Stimulated activated CD8-positive, alpha-beta memory T cell treated with anti-CD3 and anti-CD28 coated beads, Interleukin-15, amount 100 ng/mL, for 24 hours (primary cell): ENCODE measurements at regions not wholly inside any gene's neighbourhood (a gene's known extent, or its start where the extent isn't known, plus 50 kb on each side); places are given as distances from the start of the nearest gene placed in this dataset.

Experiments
- DNase-seq: peaks from one replicate; pipeline ENCODE4 v3.0.0-alpha.2; 2020; ENCODE audit warnings: low read depth

GRCh38 chr1:201708691-201709090, 120.3 kb upstream of the IPO9 start:
- no peak for DNase-seq

GRCh38 chr1:201709564-201710295, 119.2 kb upstream of the IPO9 start:
- peak; percentile 23 for DNase-seq

- DNase-seq = no peak
These were observed 118.0 kb upstream of the IPO9 start for GRCh38 chr1:201710632-201711597.

- DNase-seq = no peak
These were observed 117.1 kb upstream of the IPO9 start for GRCh38 chr1:201711811-201712210.

- no peak for DNase-seq
These were observed 116.4 kb upstream of the IPO9 start for GRCh38 chr1:201712387-201713085.

GRCh38 chr1:201713086-201713810, 115.7 kb upstream of the IPO9 start:
- DNase-seq = no peak

GRCh38 chr1:201714542-201715329, 114.2 kb upstream of the IPO9 start:
- no peak for DNase-seq

- no peak for DNase-seq
These were observed 113.6 kb upstream of the IPO9 start for GRCh38 chr1:201715351-201715750.

- DNase-seq = no peak
These were observed 112.9 kb upstream of the IPO9 start for GRCh38 chr1:201715801-201716741.

GRCh38 chr1:201716742-201717135, 112.2 kb upstream of the IPO9 start:
- no peak for DNase-seq

GRCh38 chr1:201717286-201717685, 111.7 kb upstream of the IPO9 start:
- no peak for DNase-seq

GRCh38 chr1:201718346-201719202, 110.4 kb upstream of the IPO9 start:
- DNase-seq = no peak

GRCh38 chr1:201719812-201720521, 109.0 kb upstream of the IPO9 start:
- DNase-seq = no peak

- DNase-seq = no peak
These were observed 108.5 kb upstream of the IPO9 start for GRCh38 chr1:201720522-201720844.

GRCh38 chr1:201721082-201722049, 107.6 kb upstream of the IPO9 start:
- DNase-seq = no peak

GRCh38 chr1:201724039-201724765, 104.8 kb upstream of the IPO9 start:
- no peak for DNase-seq

GRCh38 chr1:201724766-201725118, 104.2 kb upstream of the IPO9 start:
- no peak for DNase-seq
